Neural progenitor cell (in vitro differentiated cells): ENCODE measurements at regions not wholly inside any gene's neighbourhood (a gene's known extent, or its start where the extent isn't known, plus 50 kb on each side); places are given as distances from the start of the nearest gene placed in this dataset.

Experiments
- DNase-seq: peaks from one replicate; pipeline ENCODE4 v3.0.0-alpha.2; 2016; ENCODE audit warnings: low spot score
- H2AFZ ChIP-seq: fragments of 200-600 bp; sonication (generic); replicated peaks from 2 replicates; pipeline ENCODE4 v1.6.1; 2016; ENCODE audit warnings: antibody characterized with exemption
- H3F3A ChIP-seq: fragments of 200-600 bp; sonication (generic); 2 replicates; pipeline ENCODE4 v1.6.1; 2016; ENCODE audit warnings: antibody characterized with exemption, low read depth
- H3K27ac ChIP-seq: fragments of 200-600 bp; sonication (generic); 2 replicates; pipeline ENCODE4 v1.5.1; 2016; ENCODE audit warnings: mild to moderate bottlenecking
- H3K27me3 ChIP-seq: fragments of 200-600 bp; sonication (generic); 2 replicates; pipeline ENCODE4 v1.6.1; 2016; ENCODE audit warnings: mild to moderate bottlenecking, moderate library complexity
- H3K36me3 ChIP-seq: fragments of 200-600 bp; sonication (generic); 2 replicates; pipeline ENCODE4 v1.5.1; 2016
- H3K4me1 ChIP-seq: fragments of 200-600 bp; sonication (generic); 2 replicates; pipeline ENCODE4 v1.6.1; 2016; ENCODE audit warnings: mixed run types
- H3K4me2 ChIP-seq: fragments of 200-600 bp; sonication (generic); 2 replicates; pipeline ENCODE4 v1.6.1; 2016
- H3K4me3 ChIP-seq: fragments of 200-600 bp; sonication (generic); 2 replicates; pipeline ENCODE4 v1.5.1; 2016
- H3K79me2 ChIP-seq: fragments of 200-600 bp; sonication (generic); 2 replicates; pipeline ENCODE4 v1.6.1; 2016; ENCODE audit warnings: low read depth
- H3K9ac ChIP-seq: fragments of 200-600 bp; sonication (generic); 2 replicates; pipeline ENCODE4 v1.6.1; 2016
- H3K9me3 ChIP-seq: fragments of 200-600 bp; sonication (generic); 2 replicates; pipeline ENCODE4 v1.5.1; 2016; ENCODE audit warnings: low read depth
- H4K20me1 ChIP-seq: fragments of 200-600 bp; sonication (generic); 2 replicates; pipeline ENCODE4 v1.6.1; 2016; ENCODE audit warnings: low read depth
- H3K27ac Mint-ChIP-seq: 3 replicates; pipeline ENCODE4 v1.8.0; 2021; ENCODE audit warnings: mixed read lengths
- H3K27me3 Mint-ChIP-seq: 2 replicates; pipeline ENCODE4 v1.8.0; 2022; ENCODE audit warnings: low read depth, mild to moderate bottlenecking, inconsistent platforms, moderate library complexity, mixed read lengths; ENCODE audit not compliant: insufficient read depth
- H3K36me3 Mint-ChIP-seq: 3 replicates; pipeline ENCODE4 v1.8.0; 2021; ENCODE audit warnings: mixed read lengths
- H3K4me1 Mint-ChIP-seq: 3 replicates; pipeline ENCODE4 v1.8.0; 2021; ENCODE audit warnings: mixed read lengths
- H3K4me3 Mint-ChIP-seq: 3 replicates; pipeline ENCODE4 v1.8.0; 2021; ENCODE audit warnings: mild to moderate bottlenecking, moderate library complexity, mixed read lengths
- H3K9me3 Mint-ChIP-seq: 3 replicates; pipeline ENCODE4 v1.8.0; 2020; ENCODE audit warnings: mixed read lengths
- EZH2 ChIP-seq: fragments of 200-600 bp; sonication (generic); IDR thresholded peaks from 2 replicates; pipeline ENCODE4 v1.6.1; 2017; ENCODE audit warnings: antibody characterized with exemption, mild to moderate bottlenecking, moderate library complexity
- EZH2phosphoT487 ChIP-seq: fragments of 200-600 bp; sonication (generic); IDR thresholded peaks from 2 replicates; pipeline ENCODE4 v1.6.1; 2017; ENCODE audit warnings: antibody characterized with exemption
- TF ChIP-seq, protein P1 (sequence below): fragments of 200-600 bp; sonication (generic); IDR thresholded peaks from 2 replicates; pipeline ENCODE4 v1.5.1; 2017; ENCODE audit warnings: antibody characterized with exemption, mild to moderate bottlenecking

- H3K4me2 ChIP-seq, result no peak overlapping the region
- H3K27ac ChIP-seq, result no peak overlapping the region
- Mint-ChIP-seq H3K27ac (no peak overlapping the region), H3K36me3 (no peaks in the 10 kb centered on the region), H3K27me3 (peaks cover 10% of the 10 kb centered on the region), H3K4me3 (no peak overlapping the region), H3K4me1 (peaks cover 21% of the 10 kb centered on the region), H3K9me3 (peaks cover 15% of the 10 kb centered on the region)
- peaks cover 19% of the 10 kb centered on the region for H3K4me1 ChIP-seq
- no peaks in the 10 kb centered on the region for H3K79me2 ChIP-seq
- H3K4me3 ChIP-seq, result no peak overlapping the region
- no peak overlapping the region for H3K9ac ChIP-seq
- no peak overlapping the region for H2AFZ ChIP-seq
- DNase-seq, result no peak
- H4K20me1 ChIP-seq, result no peaks in the 10 kb centered on the region
- H3K9me3 ChIP-seq, result no peaks in the 10 kb centered on the region
- no peaks in the 10 kb centered on the region for H3K36me3 ChIP-seq
- H3K27me3 ChIP-seq, result no peaks in the 10 kb centered on the region
- TF ChIP-seq, protein P1, sequence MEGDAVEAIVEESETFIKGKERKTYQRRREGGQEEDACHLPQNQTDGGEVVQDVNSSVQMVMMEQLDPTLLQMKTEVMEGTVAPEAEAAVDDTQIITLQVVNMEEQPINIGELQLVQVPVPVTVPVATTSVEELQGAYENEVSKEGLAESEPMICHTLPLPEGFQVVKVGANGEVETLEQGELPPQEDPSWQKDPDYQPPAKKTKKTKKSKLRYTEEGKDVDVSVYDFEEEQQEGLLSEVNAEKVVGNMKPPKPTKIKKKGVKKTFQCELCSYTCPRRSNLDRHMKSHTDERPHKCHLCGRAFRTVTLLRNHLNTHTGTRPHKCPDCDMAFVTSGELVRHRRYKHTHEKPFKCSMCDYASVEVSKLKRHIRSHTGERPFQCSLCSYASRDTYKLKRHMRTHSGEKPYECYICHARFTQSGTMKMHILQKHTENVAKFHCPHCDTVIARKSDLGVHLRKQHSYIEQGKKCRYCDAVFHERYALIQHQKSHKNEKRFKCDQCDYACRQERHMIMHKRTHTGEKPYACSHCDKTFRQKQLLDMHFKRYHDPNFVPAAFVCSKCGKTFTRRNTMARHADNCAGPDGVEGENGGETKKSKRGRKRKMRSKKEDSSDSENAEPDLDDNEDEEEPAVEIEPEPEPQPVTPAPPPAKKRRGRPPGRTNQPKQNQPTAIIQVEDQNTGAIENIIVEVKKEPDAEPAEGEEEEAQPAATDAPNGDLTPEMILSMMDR, result no peak
- H3F3A ChIP-seq, result no peaks in the 10 kb centered on the region
These were observed 314.1 kb upstream of the TNRC6C start for GRCh38 chr17:77644181-77645071.

DNA sequence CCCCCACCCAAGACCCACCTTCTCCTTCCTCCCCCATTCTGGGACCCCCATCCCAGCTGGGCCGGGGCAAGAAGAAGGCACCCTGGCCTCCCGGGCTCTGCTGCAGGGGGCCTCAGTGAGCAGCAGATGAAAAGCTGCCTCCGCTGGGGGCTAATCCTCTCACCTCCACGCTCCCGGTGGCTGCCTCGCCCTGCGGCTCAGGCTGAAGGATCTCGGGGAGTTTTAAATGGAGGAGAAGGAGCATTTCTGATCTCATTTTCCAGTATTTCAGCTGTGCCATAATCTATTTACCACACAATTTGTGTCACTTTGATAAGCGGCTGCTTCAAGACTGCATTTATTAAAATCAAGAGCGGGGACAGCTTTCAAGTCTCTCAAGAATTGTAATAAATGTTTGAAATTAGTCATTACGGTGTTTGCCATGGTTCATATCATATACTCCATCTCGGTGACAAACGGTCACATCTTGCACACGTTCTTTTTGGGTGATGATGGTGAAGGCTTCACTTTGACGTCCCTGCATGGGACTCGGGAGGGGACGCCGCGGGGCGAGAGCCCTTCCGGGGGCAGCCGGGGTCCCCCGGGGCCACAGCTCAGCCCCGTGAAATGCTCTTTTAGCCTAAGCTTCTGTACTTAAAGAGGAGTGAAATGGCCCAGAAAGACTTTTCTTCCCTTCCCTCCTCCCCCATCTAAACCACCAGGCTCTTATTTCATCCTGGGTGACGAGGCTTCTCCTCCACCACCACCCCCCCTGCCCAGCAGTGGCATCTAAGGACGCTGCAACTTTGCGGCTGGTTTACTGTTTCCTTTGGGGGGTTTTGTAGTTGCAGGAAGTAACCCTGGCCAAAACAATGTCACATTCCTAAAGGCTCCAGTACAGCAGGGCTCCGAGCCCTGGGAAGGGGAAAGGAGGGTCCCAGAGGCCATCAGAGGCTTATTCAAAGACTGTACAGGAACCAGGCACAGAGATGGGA is 313.1 kb upstream of the TNRC6C start:
- peaks cover 6% of the 10 kb centered on the region for H3K27me3 Mint-ChIP-seq
- H3K4me1 ChIP-seq, result peaks cover 19% of the 10 kb centered on the region
- no peaks in the 10 kb centered on the region for H4K20me1 ChIP-seq
- H3K9me3 ChIP-seq, result no peaks in the 10 kb centered on the region
- no peaks in the 10 kb centered on the region for H3K36me3 Mint-ChIP-seq
- H3K79me2 ChIP-seq, result no peaks in the 10 kb centered on the region
- peaks cover 23% of the 10 kb centered on the region for H3K9me3 Mint-ChIP-seq
- H3K4me3 Mint-ChIP-seq, result no peak overlapping the region
- no peak overlapping the region for H3K4me3 ChIP-seq
- TF ChIP-seq EZH2phosphoT487, result no peak
- TF ChIP-seq, protein P1, result peak; percentile 53
- no peak for TF ChIP-seq EZH2
- H2AFZ ChIP-seq, result peak overlapping the region; percentile 64
- no peaks in the 10 kb centered on the region for H3F3A ChIP-seq
- peak; percentile 67 for DNase-seq
- peak overlapping the region; percentile 39 for H3K4me2 ChIP-seq
- H3K27ac ChIP-seq, result no peak overlapping the region
- no peak overlapping the region for H3K27ac Mint-ChIP-seq
- no peaks in the 10 kb centered on the region for H3K27me3 ChIP-seq
- H3K4me1 Mint-ChIP-seq, result peaks cover 18% of the 10 kb centered on the region
- H3K36me3 ChIP-seq, result no peaks in the 10 kb centered on the region
- H3K9ac ChIP-seq, result no peak overlapping the region

GRCh38 chr17:77646046-77646430 is 312.5 kb upstream of the TNRC6C start:
- Mint-ChIP-seq H3K9me3 (peaks cover 30% of the 10 kb centered on the region), H3K4me1 (peaks cover 15% of the 10 kb centered on the region), H3K36me3 (no peaks in the 10 kb centered on the region), H3K4me3 (no peak overlapping the region), H3K27me3 (peaks cover 6% of the 10 kb centered on the region), H3K27ac (no peak overlapping the region)
- H4K20me1 ChIP-seq, result no peaks in the 10 kb centered on the region
- no peaks in the 10 kb centered on the region for H3K27me3 ChIP-seq
- H3F3A ChIP-seq, result no peaks in the 10 kb centered on the region
- no peaks in the 10 kb centered on the region for H3K36me3 ChIP-seq
- H3K79me2 ChIP-seq, result no peaks in the 10 kb centered on the region
- TF ChIP-seq EZH2, result no peak
- TF ChIP-seq, protein P1, result no peak
- TF ChIP-seq EZH2phosphoT487, result no peak
- H3K4me2 ChIP-seq, result peak overlapping the region; percentile 39
- H2AFZ ChIP-seq, result peak overlapping the region; percentile 64
- H3K4me3 ChIP-seq, result no peak overlapping the region
- DNase-seq, result no peak
- no peaks in the 10 kb centered on the region for H3K9me3 ChIP-seq
- no peak overlapping the region for H3K9ac ChIP-seq
- H3K27ac ChIP-seq, result no peak overlapping the region
- peaks cover 19% of the 10 kb centered on the region for H3K4me1 ChIP-seq
